Mucosa of rectum (tissue), 2 donors: ENCODE measurements at regions not wholly inside any gene's neighbourhood (a gene's known extent, or its start where the extent isn't known, plus 50 kb on each side); places are given as distances from the start of the nearest gene placed in this dataset.

Experiments used
- H3K27ac ChIP-seq, 2 donors: one replicate each; pipeline ENCODE4 v1.7.0; 2013; ENCODE audit warnings: inconsistent platforms in 2 of 2, low read depth in 2 of 2, low read length in 2 of 2
- H3K27me3 ChIP-seq, 2 donors: one replicate each; pipeline ENCODE4 v1.7.0; 2013; ENCODE audit warnings: low read length in 2 of 2; ENCODE audit not compliant: control insufficient read depth in 2 of 2, insufficient read depth in 2 of 2
- H3K36me3 ChIP-seq, 2 donors: one replicate each; pipeline ENCODE4 v1.7.0; 2013; ENCODE audit warnings: low read length in 2 of 2; ENCODE audit not compliant: control insufficient read depth in 2 of 2, insufficient read depth in 2 of 2
- H3K4me1 ChIP-seq, 2 donors: one replicate each; pipeline ENCODE4 v1.7.0; 2013; ENCODE audit warnings: low read length in 2 of 2, mild to moderate bottlenecking in 1 of 2; ENCODE audit not compliant: control insufficient read depth in 2 of 2, insufficient read depth in 2 of 2
- H3K4me3 ChIP-seq, 2 donors: one replicate each; pipeline ENCODE4 v1.7.0; 2013; ENCODE audit warnings: low read length in 2 of 2
- H3K9ac ChIP-seq, 2 donors: one replicate each; pipeline ENCODE4 v1.7.0; 2013; ENCODE audit warnings: low read length in 2 of 2, low read depth in 1 of 2, mild to moderate bottlenecking in 1 of 2
- H3K9me3 ChIP-seq, 2 donors: one replicate each; pipeline ENCODE4 v1.7.0; 2013; ENCODE audit warnings: low read length in 2 of 2; ENCODE audit not compliant: control insufficient read depth in 2 of 2
- donor health status: healthy.
- donor health status: Normal muscosa, but diverticular disease.

- Histone ChIP-seq H3K4me1 (no peaks in the 10 kb centered on the region), H3K27me3 (no peaks in the 10 kb centered on the region), H3K4me3 (no peak overlapping the region), H3K36me3 (no peaks in the 10 kb centered on the region), H3K27ac (no peak overlapping the region), H3K9ac (no peak overlapping the region), H3K9me3 (no peaks in the 10 kb centered on the region)
Observed at GRCh38 chrX:9302381-9302780, 162.5 kb upstream of the TBL1X start.

GRCh38 chrX:9308426-9308825 lies 156.4 kb upstream of the TBL1X start:
- Histone ChIP-seq H3K4me3 (no peak overlapping the region), H3K4me1 (no peaks in the 10 kb centered on the region), H3K9ac (no peak overlapping the region), H3K27me3 (no peaks in the 10 kb centered on the region), H3K27ac (no peak overlapping the region), H3K36me3 (no peaks in the 10 kb centered on the region), H3K9me3 (no peaks in the 10 kb centered on the region)

GRCh38 chrX:9310616-9311015 lies 154.2 kb upstream of the TBL1X start:
- Histone ChIP-seq H3K9me3 (no peaks in the 10 kb centered on the region), H3K4me1 (no peaks in the 10 kb centered on the region), H3K4me3 (no peak overlapping the region), H3K9ac (no peak overlapping the region), H3K27ac (no peak overlapping the region), H3K27me3 (no peaks in the 10 kb centered on the region), H3K36me3 (no peaks in the 10 kb centered on the region)

- H3K27me3 ChIP-seq: no peaks in the 10 kb centered on the region
- no peaks in the 10 kb centered on the region for H3K9me3 ChIP-seq
- H3K27ac ChIP-seq: no peak overlapping the region
- no peaks in the 10 kb centered on the region for H3K36me3 ChIP-seq
- no peak overlapping the region for H3K4me3 ChIP-seq
- no peaks in the 10 kb centered on the region for H3K4me1 ChIP-seq
- H3K9ac ChIP-seq: no peak overlapping the region
Observed at GRCh38 chrX:9311421-9312160, 153.3 kb upstream of the TBL1X start.

GRCh38 chrX:9312922-9313867 lies 151.7 kb upstream of the TBL1X start:
- Histone ChIP-seq H3K4me1 (no peaks in the 10 kb centered on the region), H3K36me3 (no peaks in the 10 kb centered on the region), H3K9ac (no peak overlapping the region), H3K27ac (no peak overlapping the region), H3K9me3 (no peaks in the 10 kb centered on the region), H3K4me3 (no peak overlapping the region), H3K27me3 (no peaks in the 10 kb centered on the region)

GRCh38 chrX:9315086-9315485 lies 149.8 kb upstream of the TBL1X start:
- Histone ChIP-seq H3K9ac (no peak overlapping the region), H3K4me1 (no peaks in the 10 kb centered on the region), H3K36me3 (no peaks in the 10 kb centered on the region), H3K4me3 (no peak overlapping the region), H3K27ac (no peak overlapping the region), H3K27me3 (no peaks in the 10 kb centered on the region), H3K9me3 (no peaks in the 10 kb centered on the region)

GRCh38 chrX:9316096-9316495 lies 148.8 kb upstream of the TBL1X start:
- Histone ChIP-seq H3K4me1 (no peaks in the 10 kb centered on the region), H3K9me3 (no peaks in the 10 kb centered on the region), H3K4me3 (no peak overlapping the region), H3K27ac (no peak overlapping the region), H3K27me3 (no peaks in the 10 kb centered on the region), H3K36me3 (no peaks in the 10 kb centered on the region), H3K9ac (no peak overlapping the region)

- H3K9ac ChIP-seq: no peak overlapping the region
- no peak overlapping the region for H3K27ac ChIP-seq
- H3K4me3 ChIP-seq: no peak overlapping the region
- no peaks in the 10 kb centered on the region for H3K4me1 ChIP-seq
- no peaks in the 10 kb centered on the region for H3K27me3 ChIP-seq
- H3K9me3 ChIP-seq: no peaks in the 10 kb centered on the region
- no peaks in the 10 kb centered on the region for H3K36me3 ChIP-seq
Observed at GRCh38 chrX:9317176-9317575, 147.7 kb upstream of the TBL1X start.

- Histone ChIP-seq H3K4me3 (no peak overlapping the region), H3K27ac (no peak overlapping the region), H3K27me3 (no peaks in the 10 kb centered on the region), H3K4me1 (no peaks in the 10 kb centered on the region), H3K36me3 (no peaks in the 10 kb centered on the region), H3K9ac (no peak overlapping the region), H3K9me3 (no peaks in the 10 kb centered on the region)
Observed at GRCh38 chrX:9318213-9318612, 146.6 kb upstream of the TBL1X start.

- Histone ChIP-seq H3K27me3 (no peaks in the 10 kb centered on the region), H3K9me3 (no peaks in the 10 kb centered on the region), H3K27ac (no peak overlapping the region), H3K36me3 (no peaks in the 10 kb centered on the region), H3K4me1 (no peaks in the 10 kb centered on the region), H3K4me3 (no peak overlapping the region), H3K9ac (no peak overlapping the region)
Observed at GRCh38 chrX:9318766-9319165, 146.1 kb upstream of the TBL1X start.
